ENCODE measurements at regions not wholly inside any gene's neighbourhood (a gene's known extent, or its start where the extent isn't known, plus 50 kb on each side); places are given as distances from the start of the nearest gene placed in this dataset.

GRCh38 chr2:62593825-62594224, 87.8 kb upstream of the TMEM17 start:
- Histone ChIP-seq H3K9me3 (ENCODE audit: control insufficient read depth, low read depth, low read length) (no peaks in the 10 kb centered on the region), H3K9ac (ENCODE audit: low read length) (no peak overlapping the region), H3K4me1 (ENCODE audit: control insufficient read depth, low read depth, low read length) (peaks cover 8% of the 10 kb centered on the region), H3K4me3 (ENCODE audit: low read length) (no peak overlapping the region), H3K27me3 (ENCODE audit: control insufficient read depth, insufficient read depth, low read length) (no peaks in the 10 kb centered on the region), H3K27ac (ENCODE audit: low read length) (no peak overlapping the region), H3K36me3 (ENCODE audit: control insufficient read depth, low read depth, low read length) (no peaks in the 10 kb centered on the region)

DNA sequence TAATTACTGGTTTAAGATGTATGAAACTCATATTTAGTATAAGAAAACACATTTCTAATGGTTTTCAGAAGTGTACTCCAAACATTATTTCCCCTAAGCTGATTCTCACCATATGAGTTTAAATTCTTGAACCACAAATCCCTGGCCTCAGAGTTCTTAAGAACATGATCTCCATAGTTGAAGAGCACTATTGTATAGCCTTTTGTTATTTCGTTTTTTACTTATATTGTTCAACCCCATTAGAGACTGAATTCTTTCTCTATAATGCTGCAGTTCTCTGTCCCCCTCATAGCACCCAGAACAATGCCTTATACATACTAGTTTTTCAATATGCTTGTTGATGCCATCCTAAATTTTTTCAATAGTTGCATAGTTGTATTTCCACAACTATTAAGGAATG, 85.5 kb upstream of the TMEM17 start:
- no peaks in the 10 kb centered on the region for H3K27me3 ChIP-seq (ENCODE audit: control insufficient read depth, insufficient read depth, low read length)
- peaks cover 8% of the 10 kb centered on the region for H3K4me1 ChIP-seq (ENCODE audit: control insufficient read depth, low read depth, low read length)
- no peaks in the 10 kb centered on the region for H3K36me3 ChIP-seq (ENCODE audit: control insufficient read depth, low read depth, low read length)
- no peak overlapping the region for H3K4me3 ChIP-seq (ENCODE audit: low read length)
- H3K9ac ChIP-seq (ENCODE audit: low read length) = no peak overlapping the region
- peaks cover 4% of the 10 kb centered on the region for H3K9me3 ChIP-seq (ENCODE audit: control insufficient read depth, low read depth, low read length)
- H3K27ac ChIP-seq (ENCODE audit: low read length) = no peak overlapping the region

DNA sequence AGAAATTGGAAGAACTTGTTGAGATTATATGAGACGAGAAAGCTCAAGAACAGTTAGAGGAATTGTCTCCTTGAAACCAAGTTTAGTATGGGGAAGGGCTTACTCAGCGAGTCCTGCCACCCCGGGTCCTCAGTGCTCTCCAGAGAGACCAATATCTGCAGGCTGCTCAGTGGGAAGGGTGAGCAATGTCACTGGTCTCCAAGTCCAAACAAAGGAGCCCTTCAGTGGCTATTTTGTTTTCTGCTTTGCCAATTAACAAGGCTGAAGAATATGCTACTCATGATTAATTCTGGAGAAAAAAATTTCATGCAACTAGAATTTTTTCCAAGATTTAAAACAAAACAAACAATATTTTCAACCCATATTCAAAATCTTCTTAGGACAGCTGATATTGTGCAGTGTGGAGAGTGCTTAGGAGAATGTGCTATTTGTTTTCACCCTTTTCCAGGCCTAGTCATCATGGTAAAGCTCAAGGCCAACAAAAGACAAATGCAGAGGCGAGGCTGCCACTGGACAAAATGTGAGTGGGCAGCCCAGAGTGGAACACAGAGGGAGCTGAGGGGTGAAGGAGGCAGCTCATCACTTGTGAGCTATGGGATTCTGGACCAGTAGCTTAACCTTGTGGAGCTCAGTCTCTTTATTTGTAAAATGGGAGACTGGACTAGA, 83.8 kb upstream of the TMEM17 start:
- Histone ChIP-seq H3K9ac (ENCODE audit: low read length) (no peak overlapping the region), H3K27ac (ENCODE audit: low read length) (no peak overlapping the region), H3K36me3 (ENCODE audit: control insufficient read depth, low read depth, low read length) (no peaks in the 10 kb centered on the region)

GRCh38 chr2:62587592-62587991, 81.6 kb upstream of the TMEM17 start:
- no peaks in the 10 kb centered on the region for H3K27me3 ChIP-seq (ENCODE audit: control insufficient read depth, insufficient read depth, low read length)
- no peaks in the 10 kb centered on the region for H3K36me3 ChIP-seq (ENCODE audit: control insufficient read depth, low read depth, low read length)
- H3K9me3 ChIP-seq (ENCODE audit: control insufficient read depth, low read depth, low read length) = peaks cover 4% of the 10 kb centered on the region
- peaks cover 8% of the 10 kb centered on the region for H3K4me1 ChIP-seq (ENCODE audit: control insufficient read depth, low read depth, low read length)
- no peak overlapping the region for H3K27ac ChIP-seq (ENCODE audit: low read length)
- H3K4me3 ChIP-seq (ENCODE audit: low read length) = no peak overlapping the region
- no peak overlapping the region for H3K9ac ChIP-seq (ENCODE audit: low read length)

More for the DNA sequence above, 83.8 kb upstream of the TMEM17 start:
- Histone ChIP-seq H3K9me3 (ENCODE audit: control insufficient read depth, low read depth, low read length) (peaks cover 4% of the 10 kb centered on the region), H3K4me1 (ENCODE audit: control insufficient read depth, low read depth, low read length) (peaks cover 8% of the 10 kb centered on the region), H3K27me3 (ENCODE audit: control insufficient read depth, insufficient read depth, low read length) (no peaks in the 10 kb centered on the region), H3K4me3 (ENCODE audit: low read length) (no peak overlapping the region)

- no peak overlapping the region for H3K27ac ChIP-seq (ENCODE audit: low read length)
- no peak overlapping the region for H3K9ac ChIP-seq (ENCODE audit: low read length)
- H3K4me1 ChIP-seq (ENCODE audit: control insufficient read depth, low read depth, low read length) = peaks cover 8% of the 10 kb centered on the region
- no peaks in the 10 kb centered on the region for H3K36me3 ChIP-seq (ENCODE audit: control insufficient read depth, low read depth, low read length)
- no peaks in the 10 kb centered on the region for H3K27me3 ChIP-seq (ENCODE audit: control insufficient read depth, insufficient read depth, low read length)
- peaks cover 4% of the 10 kb centered on the region for H3K9me3 ChIP-seq (ENCODE audit: control insufficient read depth, low read depth, low read length)
- H3K4me3 ChIP-seq (ENCODE audit: low read length) = no peak overlapping the region
Measured at GRCh38 chr2:62586981-62587380, 81.0 kb upstream of the TMEM17 start.

- Histone ChIP-seq H3K27me3 (ENCODE audit: control insufficient read depth, insufficient read depth, low read length) (no peaks in the 10 kb centered on the region), H3K4me1 (ENCODE audit: control insufficient read depth, low read depth, low read length) (no peaks in the 10 kb centered on the region), H3K9me3 (ENCODE audit: control insufficient read depth, low read depth, low read length) (no peaks in the 10 kb centered on the region), H3K9ac (ENCODE audit: low read length) (no peak overlapping the region), H3K36me3 (ENCODE audit: control insufficient read depth, low read depth, low read length) (no peaks in the 10 kb centered on the region), H3K4me3 (ENCODE audit: low read length) (no peak overlapping the region), H3K27ac (ENCODE audit: low read length) (no peak overlapping the region)
Measured at GRCh38 chr2:62578803-62579640, 73.0 kb upstream of the TMEM17 start.

- Histone ChIP-seq H3K36me3 (ENCODE audit: control insufficient read depth, low read depth, low read length) (no peaks in the 10 kb centered on the region), H3K27me3 (ENCODE audit: control insufficient read depth, insufficient read depth, low read length) (no peaks in the 10 kb centered on the region), H3K9ac (ENCODE audit: low read length) (no peak overlapping the region), H3K27ac (ENCODE audit: low read length) (no peak overlapping the region), H3K4me1 (ENCODE audit: control insufficient read depth, low read depth, low read length) (no peaks in the 10 kb centered on the region), H3K4me3 (ENCODE audit: low read length) (no peak overlapping the region), H3K9me3 (ENCODE audit: control insufficient read depth, low read depth, low read length) (no peaks in the 10 kb centered on the region)
Measured at GRCh38 chr2:62577994-62578781, 72.2 kb upstream of the TMEM17 start.

GRCh38 chr2:62576276-62576939, 70.4 kb upstream of the TMEM17 start:
- H3K4me1 ChIP-seq (ENCODE audit: control insufficient read depth, low read depth, low read length) = no peaks in the 10 kb centered on the region
- H3K9ac ChIP-seq (ENCODE audit: low read length) = no peak overlapping the region
- no peak overlapping the region for H3K4me3 ChIP-seq (ENCODE audit: low read length)
- no peaks in the 10 kb centered on the region for H3K9me3 ChIP-seq (ENCODE audit: control insufficient read depth, low read depth, low read length)
- peaks cover 8% of the 10 kb centered on the region for H3K27me3 ChIP-seq (ENCODE audit: control insufficient read depth, insufficient read depth, low read length)
- H3K36me3 ChIP-seq (ENCODE audit: control insufficient read depth, low read depth, low read length) = no peaks in the 10 kb centered on the region
- no peak overlapping the region for H3K27ac ChIP-seq (ENCODE audit: low read length)

GRCh38 chr2:62573936-62574335, 67.9 kb upstream of the TMEM17 start:
- Histone ChIP-seq H3K36me3 (ENCODE audit: control insufficient read depth, low read depth, low read length) (no peaks in the 10 kb centered on the region), H3K27ac (ENCODE audit: low read length) (no peak overlapping the region), H3K4me1 (ENCODE audit: control insufficient read depth, low read depth, low read length) (peaks cover 13% of the 10 kb centered on the region), H3K27me3 (ENCODE audit: control insufficient read depth, insufficient read depth, low read length) (peaks cover 23% of the 10 kb centered on the region), H3K9me3 (ENCODE audit: control insufficient read depth, low read depth, low read length) (no peaks in the 10 kb centered on the region), H3K9ac (ENCODE audit: low read length) (no peak overlapping the region), H3K4me3 (ENCODE audit: low read length) (no peak overlapping the region)

GRCh38 chr2:62573137-62573731, 67.2 kb upstream of the TMEM17 start:
- Histone ChIP-seq H3K27me3 (ENCODE audit: control insufficient read depth, insufficient read depth, low read length) (peaks cover 23% of the 10 kb centered on the region), H3K4me3 (ENCODE audit: low read length) (no peak overlapping the region), H3K36me3 (ENCODE audit: control insufficient read depth, low read depth, low read length) (no peaks in the 10 kb centered on the region), H3K27ac (ENCODE audit: low read length) (no peak overlapping the region), H3K9me3 (ENCODE audit: control insufficient read depth, low read depth, low read length) (no peaks in the 10 kb centered on the region), H3K9ac (ENCODE audit: low read length) (no peak overlapping the region), H3K4me1 (ENCODE audit: control insufficient read depth, low read depth, low read length) (peaks cover 13% of the 10 kb centered on the region)

Measured in iPS-18a (cell line).